ENCODE measurements at regions not wholly inside any gene's neighbourhood (a gene's known extent, or its start where the extent isn't known, plus 50 kb on each side); places are given as distances from the start of the nearest gene placed in this dataset.

GRCh38 chr16:13780406-13781168 is 139.4 kb upstream of the ERCC4 start:
- TF ChIP-seq CTCF (IDR thresholded peaks at IDR 0.05), result no peak
- ATAC-seq (no peak), DNase-seq (no peak)
- H3K27ac ChIP-seq, result no peak overlapping the region
- H3K36me3 ChIP-seq, result no peaks in the 10 kb centered on the region
- intact Hi-C loops (cut with DNase I), result no loop called here
- no peaks in the 10 kb centered on the region for H3K4me1 ChIP-seq
- no peaks in the 10 kb centered on the region for H3K27me3 ChIP-seq
- H3K4me3 ChIP-seq, result no peak overlapping the region
- no peaks in the 10 kb centered on the region for H3K9me3 ChIP-seq

GRCh38 chr16:13781169-13781564 is 138.8 kb upstream of the ERCC4 start:
- Histone ChIP-seq H3K9me3 (no peaks in the 10 kb centered on the region), H3K4me1 (no peaks in the 10 kb centered on the region), H3K36me3 (no peaks in the 10 kb centered on the region), H3K27me3 (no peaks in the 10 kb centered on the region), H3K27ac (no peak overlapping the region), H3K4me3 (no peak overlapping the region)
- no peak for DNase-seq
- intact Hi-C loops (cut with DNase I), result no loop called here
- ATAC-seq, result no peak
- no peak for TF ChIP-seq CTCF (IDR thresholded peaks at IDR 0.05)

GRCh38 chr16:13781575-13782338 is 138.2 kb upstream of the ERCC4 start:
- H3K27me3 ChIP-seq, result no peaks in the 10 kb centered on the region
- TF ChIP-seq CTCF (IDR thresholded peaks at IDR 0.05), result no peak
- H3K36me3 ChIP-seq, result no peaks in the 10 kb centered on the region
- no peaks in the 10 kb centered on the region for H3K9me3 ChIP-seq
- no peak for DNase-seq
- no peak for ATAC-seq
- no peaks in the 10 kb centered on the region for H3K4me1 ChIP-seq
- H3K4me3 ChIP-seq, result no peak overlapping the region
- intact Hi-C loops (cut with DNase I), result no loop called here
- no peak overlapping the region for H3K27ac ChIP-seq

- no peak for ATAC-seq
Observed at GRCh38 chr16:13791095-13791494, 128.9 kb upstream of the ERCC4 start.

GRCh38 chr16:13793841-13794409 is 126.0 kb upstream of the ERCC4 start:
- H3K4me1 ChIP-seq, result no peaks in the 10 kb centered on the region
- intact Hi-C loops (cut with DNase I), result no loop called here
- no peak for TF ChIP-seq CTCF (IDR thresholded peaks at IDR 0.05)
- H3K4me3 ChIP-seq, result no peak overlapping the region
- no peaks in the 10 kb centered on the region for H3K27me3 ChIP-seq
- no peak overlapping the region for H3K27ac ChIP-seq
- ATAC-seq (no peak), DNase-seq (no peak)
- no peaks in the 10 kb centered on the region for H3K9me3 ChIP-seq
- H3K36me3 ChIP-seq, result no peaks in the 10 kb centered on the region

More at GRCh38 chr16:13791095-13791494, 128.9 kb upstream of the ERCC4 start:
- Histone ChIP-seq H3K9me3 (no peaks in the 10 kb centered on the region), H3K36me3 (no peaks in the 10 kb centered on the region), H3K4me1 (no peaks in the 10 kb centered on the region), H3K27ac (no peak overlapping the region), H3K27me3 (no peaks in the 10 kb centered on the region), H3K4me3 (no peak overlapping the region)
- no peak for TF ChIP-seq CTCF (IDR thresholded peaks at IDR 0.05)
- intact Hi-C loops (cut with DNase I), result no loop called here
- DNase-seq, result no peak

Data from upper lobe of right lung (tissue), 1 donor.